Mucosa of gallbladder (tissue), 1 donor: ENCODE measurements at regions not wholly inside any gene's neighbourhood (a gene's known extent, or its start where the extent isn't known, plus 50 kb on each side); places are given as distances from the start of the nearest gene placed in this dataset.
"Not testable (repeated sequence)": the region's sequence is repeated elsewhere in the genome, so short reads cannot be mapped to it uniquely, and the experiment has no call there.

Experiments used
- DNase-seq: peaks from one replicate; pipeline ENCODE4 v3.0.0-alpha.2; 2020; ENCODE audit warnings: low spot score
- donor health status: DM: no; HTN: no; CAD: no.

GRCh38 chrY:12448561-12448960 lies 252.5 kb upstream of the USP9Y start:
- DNase-seq: not testable (repeated sequence)

GRCh38 chrY:12453318-12453717 lies 247.7 kb upstream of the USP9Y start:
- DNase-seq: not testable (repeated sequence)

GRCh38 chrY:12459965-12460364 lies 241.1 kb upstream of the USP9Y start:
- no peak for DNase-seq

- no peak for DNase-seq
Measured at GRCh38 chrY:12464155-12464554, 236.9 kb upstream of the USP9Y start.

GRCh38 chrY:12465706-12466105 lies 235.3 kb upstream of the USP9Y start:
- no peak for DNase-seq

- no peak for DNase-seq
Measured at GRCh38 chrY:12469081-12469480, 231.9 kb upstream of the USP9Y start.

- no peak for DNase-seq
Measured at GRCh38 chrY:12474472-12474871, 226.6 kb upstream of the USP9Y start.

- DNase-seq: no peak
Measured at GRCh38 chrY:12479382-12479781, 221.6 kb upstream of the USP9Y start.

GRCh38 chrY:12483394-12483793 lies 217.6 kb upstream of the USP9Y start:
- DNase-seq: no peak

- DNase-seq: no peak
Measured at GRCh38 chrY:12490558-12491209, 210.3 kb upstream of the USP9Y start.

GRCh38 chrY:12492218-12492617 lies 208.8 kb upstream of the USP9Y start:
- no peak for DNase-seq

- no peak for DNase-seq
Measured at GRCh38 chrY:12496007-12496406, 205.0 kb upstream of the USP9Y start.

- no peak for DNase-seq
Measured at GRCh38 chrY:12500096-12500495, 200.9 kb upstream of the USP9Y start.

- DNase-seq: not testable (repeated sequence)
Measured at GRCh38 chrY:12504028-12504427, 197.0 kb upstream of the USP9Y start.

- no peak for DNase-seq
Measured at GRCh38 chrY:12517338-12517737, 183.7 kb upstream of the USP9Y start.

- DNase-seq: no peak
Measured at GRCh38 chrY:12525206-12525605, 175.8 kb upstream of the USP9Y start.

- no peak for DNase-seq
Measured at GRCh38 chrY:12526362-12527063, 174.5 kb upstream of the USP9Y start.

GRCh38 chrY:12537226-12537854 lies 163.7 kb upstream of the USP9Y start:
- DNase-seq: no peak

- no peak for DNase-seq
Measured at GRCh38 chrY:12546746-12547420, 154.1 kb upstream of the USP9Y start.

- no peak for DNase-seq
Measured at GRCh38 chrY:12552471-12553283, 148.4 kb upstream of the USP9Y start.

GRCh38 chrY:12553909-12554308 lies 147.1 kb upstream of the USP9Y start:
- no peak for DNase-seq

GRCh38 chrY:12555005-12555404 lies 146.0 kb upstream of the USP9Y start:
- no peak for DNase-seq
